GM21390 (cell line): ENCODE measurements at regions not wholly inside any gene's neighbourhood (a gene's known extent, or its start where the extent isn't known, plus 50 kb on each side); places are given as distances from the start of the nearest gene placed in this dataset.

Experiments used
- ATAC-seq: cut with Tn5 transposase; IDR thresholded peaks from one replicate; pipeline ENCODE4 v1.9.1; 2021; ENCODE audit not compliant: unreplicated experiment

DNA sequence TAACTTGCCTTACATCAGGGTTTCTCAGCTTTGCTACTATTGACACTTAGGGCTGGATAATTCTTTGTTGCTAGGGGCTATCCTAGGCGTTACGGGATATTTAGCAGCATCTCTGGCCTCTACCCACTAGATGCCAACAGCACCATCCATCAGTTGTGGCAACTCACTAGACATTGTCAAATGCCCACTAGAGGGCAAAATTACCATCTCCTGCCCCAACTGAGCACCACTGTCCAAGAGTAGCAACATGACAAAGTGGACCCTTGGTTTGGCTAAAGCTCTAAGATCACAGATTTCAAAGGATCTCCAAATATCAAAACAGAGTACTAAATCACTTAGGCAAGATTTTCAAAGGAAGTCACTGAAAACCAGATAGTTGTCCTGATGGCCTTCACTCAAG is 251.7 kb upstream of the TBX3 start:
- no peak for ATAC-seq

DNA sequence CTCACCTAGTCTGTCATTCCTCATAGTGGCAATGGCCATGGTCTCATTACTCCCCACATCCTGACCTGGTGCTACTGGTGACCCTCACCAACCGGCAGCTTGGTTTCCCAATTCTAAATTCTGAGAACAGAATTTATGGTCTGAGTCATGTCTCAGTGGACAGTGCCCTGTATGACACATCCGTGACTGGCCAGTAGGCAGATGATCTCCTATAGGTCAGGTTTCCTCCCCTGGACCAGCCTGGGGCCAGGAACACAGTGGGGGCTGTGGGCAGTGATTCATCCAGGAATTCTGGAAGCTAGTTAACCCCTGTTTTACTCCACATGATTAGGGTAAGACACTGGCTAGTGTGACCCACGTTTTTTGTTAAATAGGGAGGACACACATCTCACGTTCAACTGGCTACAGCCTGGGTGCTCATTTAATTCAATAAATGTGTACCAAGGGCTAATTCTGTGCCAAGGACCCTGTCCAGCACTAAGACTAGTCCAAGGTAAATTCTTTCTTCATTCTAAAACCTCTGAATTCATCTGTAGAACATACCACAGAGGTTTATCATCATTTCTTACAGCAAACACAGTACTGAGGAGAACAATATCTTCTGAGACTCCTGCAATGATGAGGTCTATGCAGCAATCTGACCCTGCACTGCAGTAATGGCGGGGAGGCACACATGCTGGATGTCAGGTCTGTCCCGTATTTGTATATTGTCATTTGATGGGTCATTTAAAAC is 249.6 kb upstream of the TBX3 start:
- no peak for ATAC-seq

DNA sequence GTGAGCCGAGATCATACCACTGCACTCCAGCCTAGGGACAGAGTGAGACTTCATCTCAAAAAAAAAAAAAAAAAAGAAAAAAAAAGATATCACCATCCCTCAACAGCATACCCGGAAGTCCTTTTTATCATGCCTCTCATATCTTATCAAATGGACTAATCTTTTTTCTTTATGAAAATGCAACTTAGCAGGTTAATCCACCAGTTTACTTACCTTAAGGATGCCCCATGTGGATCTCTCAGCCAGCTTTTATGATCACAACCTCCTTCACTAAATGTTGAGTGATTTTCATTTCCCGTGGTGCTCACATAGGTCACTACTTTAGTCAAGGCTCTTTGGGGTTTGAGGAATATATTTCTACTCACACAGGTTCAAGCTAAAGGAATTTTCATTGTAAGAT is 248.8 kb upstream of the TBX3 start:
- no peak for ATAC-seq

DNA sequence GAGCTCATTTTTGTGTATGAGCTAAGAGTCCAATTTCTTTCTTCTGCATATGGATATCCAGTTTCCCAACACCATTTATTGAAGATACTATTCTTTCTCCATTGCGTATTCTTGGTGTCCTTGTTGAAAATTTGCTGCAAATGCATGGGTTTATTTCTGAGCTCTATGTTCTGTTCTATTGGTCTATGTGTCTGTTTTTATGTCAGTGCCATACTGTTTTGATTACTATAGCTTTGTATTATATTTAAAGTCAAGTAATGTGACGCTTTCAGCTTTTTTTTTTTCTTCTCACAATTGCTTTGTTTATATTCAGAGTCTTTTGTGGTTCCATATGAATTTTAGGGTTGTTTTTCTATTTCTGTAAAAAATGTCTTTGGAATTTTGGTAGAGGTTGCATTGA is 247.1 kb upstream of the TBX3 start:
- ATAC-seq, result no peak

DNA sequence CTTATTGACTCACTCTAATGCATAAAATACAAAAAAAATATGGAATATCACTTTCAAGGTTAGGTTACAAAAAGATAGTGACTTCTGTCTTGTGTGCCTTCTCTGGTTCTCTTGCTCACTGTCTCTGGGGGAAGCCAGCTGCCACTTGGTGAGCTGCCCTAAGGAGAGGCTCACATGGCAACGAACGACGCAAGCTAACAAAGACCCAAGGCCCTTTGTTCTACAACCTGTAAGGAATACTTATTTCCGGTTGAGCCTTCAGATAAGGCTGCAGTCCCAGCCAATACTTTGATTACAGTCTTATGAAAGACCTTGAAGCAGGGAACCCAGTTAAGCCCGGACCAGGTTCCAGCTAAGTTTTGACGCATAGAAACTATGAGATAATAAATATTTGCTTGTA is 242.4 kb upstream of the TBX3 start:
- ATAC-seq, result no peak

DNA sequence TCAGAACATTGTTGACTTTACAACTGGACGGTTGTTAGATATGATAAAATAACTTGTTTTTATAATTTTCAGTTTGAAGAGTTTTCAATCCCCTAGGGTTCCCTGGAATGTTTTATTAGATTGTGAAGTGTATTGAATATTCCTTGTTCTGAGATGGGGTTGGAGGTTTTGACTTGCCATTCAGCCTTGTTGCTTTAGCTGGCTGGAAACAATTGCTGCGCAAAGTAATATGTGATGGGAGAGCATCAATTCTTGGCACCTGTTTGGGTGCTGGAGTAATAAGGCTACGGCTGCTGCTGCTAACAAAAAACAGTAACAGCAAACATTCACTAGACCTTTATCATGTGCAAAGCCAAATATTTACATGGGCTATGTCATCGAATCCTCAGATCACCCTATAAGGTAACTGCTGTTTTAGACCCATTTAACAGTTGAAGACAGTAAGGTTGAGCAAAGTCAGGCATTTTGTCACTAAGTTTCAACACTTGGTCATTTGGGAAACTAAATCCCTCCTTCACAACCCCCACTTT is 241.0 kb upstream of the TBX3 start:
- no peak for ATAC-seq

DNA sequence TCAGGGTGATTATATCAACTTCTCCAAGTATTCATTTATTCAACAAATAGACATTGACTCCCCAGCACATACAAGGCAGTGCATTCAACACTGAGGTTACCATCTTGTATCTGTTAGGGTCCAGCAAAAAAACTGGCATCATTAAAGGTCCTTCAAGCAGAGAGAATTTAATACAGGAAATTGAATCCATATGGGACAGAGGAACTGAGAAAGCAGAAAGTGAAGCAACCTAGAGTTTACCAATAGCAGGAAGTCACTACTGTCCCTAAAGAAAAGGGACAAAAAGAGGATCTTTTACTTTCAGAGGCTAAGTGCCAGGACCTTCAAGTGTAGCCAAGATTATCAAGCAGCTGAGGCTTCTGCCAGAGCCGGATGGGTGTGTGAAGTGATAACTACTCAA is 237.8 kb upstream of the TBX3 start:
- ATAC-seq, result no peak

DNA sequence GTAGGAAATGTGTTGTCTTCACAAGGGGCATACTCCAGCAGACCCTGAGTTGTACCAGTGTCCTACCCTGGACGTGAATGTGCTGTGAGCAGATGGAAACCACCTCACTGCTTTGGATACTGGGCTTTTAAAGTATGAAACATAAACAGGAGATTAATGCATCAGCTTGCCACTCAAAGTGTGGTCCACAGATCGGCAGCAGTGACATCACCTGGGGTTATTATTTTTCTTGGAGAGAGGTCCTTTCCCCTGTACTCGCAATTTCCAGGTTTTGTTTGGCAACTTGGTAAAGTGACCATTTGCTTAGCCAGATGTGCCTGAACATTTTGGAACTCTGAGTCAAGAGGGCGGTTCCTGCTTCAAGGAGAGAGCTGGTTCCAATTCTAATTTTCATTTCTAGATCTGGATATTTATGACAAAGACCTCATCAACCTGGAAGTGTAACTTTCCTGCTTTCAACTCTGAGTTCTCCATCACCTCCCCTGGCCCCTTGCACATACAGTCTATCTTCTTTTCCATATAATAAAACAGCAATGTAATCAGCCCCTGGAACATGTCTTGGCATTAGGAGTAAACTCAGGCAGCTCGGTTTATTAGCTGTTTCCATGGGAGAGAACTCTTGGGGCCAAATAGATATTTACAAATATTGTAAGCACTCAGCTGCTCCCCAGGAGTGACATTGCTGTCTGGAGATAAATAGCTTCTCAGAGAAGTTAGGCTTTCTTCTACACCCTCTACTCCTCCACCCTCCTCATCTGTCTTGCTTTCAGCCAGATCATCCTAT is 237.0 kb upstream of the TBX3 start:
- ATAC-seq, result no peak

DNA sequence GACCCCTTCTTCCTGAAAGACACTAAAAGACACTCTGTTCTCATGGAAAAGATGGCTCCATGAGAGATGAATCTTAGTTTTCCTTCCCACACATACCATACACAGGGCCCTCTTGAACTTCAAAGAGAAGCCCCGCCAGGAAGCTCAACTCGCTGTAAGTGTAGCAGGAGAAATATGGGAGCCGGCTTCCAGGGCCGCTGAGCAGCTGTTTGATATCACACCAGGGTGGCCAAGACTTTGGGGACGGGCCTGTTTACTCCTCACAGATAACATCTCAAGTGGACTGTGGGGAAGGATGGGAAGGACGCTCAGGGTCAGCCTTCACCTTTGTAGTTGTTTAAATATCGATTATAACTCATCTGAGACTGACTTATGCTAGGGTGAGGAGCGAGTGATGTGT is 235.5 kb upstream of the TBX3 start:
- no peak for ATAC-seq

DNA sequence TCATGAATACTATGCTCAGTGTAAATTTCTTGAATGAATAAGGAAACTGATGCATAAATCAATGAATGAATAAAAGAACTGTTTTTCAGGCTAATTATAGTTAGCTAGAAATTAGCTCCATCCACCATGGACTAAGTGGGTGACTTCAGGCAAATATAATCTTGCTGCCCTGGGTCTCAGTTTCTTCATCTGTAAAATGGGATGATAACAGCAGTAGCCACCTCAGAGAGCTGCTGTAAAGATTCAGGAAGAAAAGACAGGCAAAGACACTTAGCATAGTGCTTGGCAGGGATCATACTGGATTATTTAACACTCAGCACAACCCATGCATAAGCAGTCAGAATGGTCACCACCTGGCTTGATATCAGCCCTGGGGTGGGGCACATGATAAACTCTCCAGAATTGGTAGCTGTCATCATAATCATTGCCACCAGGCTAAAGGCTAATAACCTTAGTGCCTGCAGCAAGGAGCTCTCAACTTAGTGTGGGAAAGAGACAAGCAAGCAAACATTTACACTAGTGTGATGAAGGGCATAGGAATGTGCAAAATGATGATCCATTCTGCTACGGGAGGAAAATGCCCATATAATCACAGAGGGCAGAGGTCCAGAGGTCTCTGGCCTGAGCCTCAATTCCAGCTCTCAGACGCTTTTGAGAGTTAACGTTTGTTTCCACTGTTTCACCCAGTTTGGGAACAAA is 234.7 kb upstream of the TBX3 start:
- ATAC-seq, result no peak

DNA sequence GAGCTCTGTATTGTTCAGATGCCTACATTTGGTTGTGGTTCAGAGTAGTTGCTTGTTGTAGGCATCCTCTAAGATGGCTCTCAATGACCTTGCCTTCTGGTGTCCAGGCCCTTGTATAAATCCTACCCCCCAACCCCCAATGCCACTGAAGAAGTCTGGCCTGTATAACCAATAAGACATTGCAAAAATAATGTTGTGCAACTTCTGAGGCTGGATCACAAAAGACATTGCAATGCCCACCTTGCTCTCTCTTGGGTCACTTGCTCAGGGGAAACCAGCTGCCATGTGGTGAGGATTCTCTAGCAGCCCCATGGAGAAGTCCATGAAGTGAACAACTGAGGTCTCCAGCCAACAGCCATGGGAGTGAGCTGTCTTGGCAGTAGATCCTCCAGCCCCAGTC is 234.0 kb upstream of the TBX3 start:
- no peak for ATAC-seq

DNA sequence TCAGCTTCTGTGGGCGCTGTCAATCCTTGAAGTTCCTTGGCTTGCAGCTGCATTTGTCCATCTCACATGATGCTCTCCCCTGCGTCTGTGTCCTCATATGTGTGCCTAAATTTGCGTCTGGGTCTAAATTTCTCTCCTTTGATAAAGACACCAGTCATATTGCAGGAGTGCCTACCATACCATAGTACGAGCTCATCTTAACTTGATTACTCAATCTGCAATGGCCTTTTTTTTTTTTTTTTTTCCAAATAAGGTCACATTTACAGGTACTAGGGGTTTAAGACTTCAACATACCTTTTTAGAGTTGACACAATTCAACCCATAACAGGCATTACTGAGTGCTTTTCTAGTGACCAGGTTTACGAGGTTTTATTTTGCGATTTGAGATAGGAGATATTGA is 233.3 kb upstream of the TBX3 start:
- no peak for ATAC-seq

DNA sequence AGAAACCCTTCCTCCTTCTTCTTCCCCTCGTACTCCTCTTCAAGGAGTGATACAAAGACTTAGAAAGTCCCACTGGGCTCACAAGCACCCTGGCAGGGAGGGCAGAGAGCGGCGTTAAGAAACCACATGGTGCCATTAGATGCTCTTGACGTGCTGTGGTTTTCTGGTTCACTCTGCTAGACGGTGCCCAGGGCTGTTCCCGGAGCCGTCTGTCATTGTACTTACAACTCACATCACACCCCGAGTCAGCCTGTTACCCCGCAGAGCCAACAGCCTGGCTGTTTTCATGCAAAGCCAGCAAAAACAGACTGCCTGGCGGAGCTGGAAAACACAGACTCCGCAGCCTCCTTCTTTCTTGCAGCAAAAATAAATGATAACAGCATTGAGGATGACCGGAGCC is 232.6 kb upstream of the TBX3 start:
- no peak for ATAC-seq

DNA sequence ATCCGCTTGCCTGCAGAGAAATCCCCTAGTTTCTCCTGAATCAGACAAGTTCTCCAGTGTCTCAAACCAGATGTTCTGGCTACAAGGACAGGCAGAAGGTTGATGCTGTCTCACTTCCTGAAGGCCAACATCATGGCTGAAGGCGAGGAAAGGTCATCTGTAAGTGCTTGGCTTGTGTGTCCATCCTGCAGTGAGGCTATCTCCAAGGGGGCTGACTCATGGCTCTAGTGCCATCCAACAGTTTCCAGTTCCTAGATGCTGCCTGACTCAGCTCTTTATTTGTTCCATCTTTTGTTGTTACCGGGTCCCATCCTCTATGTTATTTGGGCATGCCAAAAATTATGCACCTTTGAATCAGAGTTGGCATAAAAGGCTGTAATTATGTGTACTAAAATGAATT is 232.1 kb upstream of the TBX3 start:
- no peak for ATAC-seq

DNA sequence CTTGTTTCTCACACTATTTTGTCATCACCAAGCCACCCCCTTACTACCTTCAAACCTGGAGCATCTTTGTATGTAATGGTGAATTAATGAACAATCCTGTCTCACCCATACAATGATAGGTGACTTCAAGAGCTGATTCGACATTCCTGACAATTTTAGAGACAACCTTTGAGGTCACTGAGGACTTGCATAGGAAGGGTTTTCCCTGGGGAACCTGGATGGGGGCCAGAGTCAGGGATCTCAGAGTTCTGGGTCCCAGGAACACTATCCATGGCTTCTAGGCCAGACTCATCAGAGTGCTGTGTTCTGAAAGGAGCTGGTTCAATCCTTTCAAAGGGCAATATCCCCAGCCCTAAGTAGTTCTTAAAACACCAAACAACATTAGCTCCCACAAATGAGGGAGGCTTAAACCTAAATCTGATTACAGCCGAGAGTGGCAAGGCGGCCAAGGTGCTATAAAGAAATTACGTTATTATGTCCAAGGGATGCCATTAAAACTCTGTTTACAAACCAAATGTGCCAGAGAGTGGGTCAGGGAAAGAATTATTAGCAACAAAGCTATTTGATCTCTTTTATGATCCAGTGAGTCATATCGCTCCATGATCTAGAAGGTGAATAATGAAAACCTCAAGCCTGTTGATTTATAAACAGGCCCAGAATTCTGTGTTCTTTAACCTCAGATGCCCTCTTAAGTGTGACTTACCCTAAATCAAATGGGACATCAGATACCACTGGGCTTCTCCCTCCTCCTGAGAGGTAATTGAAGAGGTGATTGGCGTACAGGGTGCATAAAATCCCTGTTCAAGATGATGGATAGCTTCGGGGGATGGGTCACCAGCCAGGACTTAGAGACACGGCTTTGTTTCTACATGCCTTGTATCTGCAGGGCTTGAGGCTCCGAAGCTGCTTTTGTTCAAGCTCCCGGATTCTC is 230.2 kb upstream of the TBX3 start:
- ATAC-seq, result no peak

DNA sequence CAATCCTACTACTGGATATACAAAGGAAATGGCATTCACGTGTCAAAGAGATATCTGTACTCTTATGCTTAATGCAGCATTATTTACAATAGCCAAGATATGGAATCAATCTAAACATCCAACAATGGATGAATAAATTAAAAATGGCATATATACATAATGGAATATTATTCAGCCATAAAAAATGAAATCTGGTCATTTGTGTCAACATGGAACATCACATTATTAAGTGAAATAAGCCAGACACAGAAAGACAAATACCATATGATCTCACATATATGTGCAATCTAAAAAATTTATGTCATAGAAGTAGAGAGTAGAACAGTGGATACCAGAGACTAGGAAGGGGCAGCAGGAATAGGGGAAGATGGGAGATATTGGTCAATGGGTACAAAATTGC is 228.8 kb upstream of the TBX3 start:
- ATAC-seq, result no peak

DNA sequence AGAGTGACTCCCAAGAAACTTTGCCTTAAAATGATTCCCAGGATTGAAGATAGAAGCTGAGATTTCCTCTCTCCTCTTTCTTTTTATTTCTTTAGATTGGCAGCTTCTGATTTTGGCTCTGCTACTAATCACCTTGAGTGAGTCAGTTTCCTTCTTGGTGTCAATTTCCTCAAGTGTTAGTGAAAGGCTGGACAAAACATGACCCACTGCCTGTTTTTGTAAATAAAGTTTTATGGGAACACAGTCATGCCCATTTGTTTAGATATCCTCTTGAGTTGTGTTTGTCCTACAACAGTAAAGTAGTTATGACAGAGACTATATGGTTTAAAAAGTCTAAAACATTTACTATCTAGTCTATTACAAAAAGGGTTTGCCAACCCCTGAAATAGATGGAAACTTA is 227.2 kb upstream of the TBX3 start:
- ATAC-seq, result no peak

DNA sequence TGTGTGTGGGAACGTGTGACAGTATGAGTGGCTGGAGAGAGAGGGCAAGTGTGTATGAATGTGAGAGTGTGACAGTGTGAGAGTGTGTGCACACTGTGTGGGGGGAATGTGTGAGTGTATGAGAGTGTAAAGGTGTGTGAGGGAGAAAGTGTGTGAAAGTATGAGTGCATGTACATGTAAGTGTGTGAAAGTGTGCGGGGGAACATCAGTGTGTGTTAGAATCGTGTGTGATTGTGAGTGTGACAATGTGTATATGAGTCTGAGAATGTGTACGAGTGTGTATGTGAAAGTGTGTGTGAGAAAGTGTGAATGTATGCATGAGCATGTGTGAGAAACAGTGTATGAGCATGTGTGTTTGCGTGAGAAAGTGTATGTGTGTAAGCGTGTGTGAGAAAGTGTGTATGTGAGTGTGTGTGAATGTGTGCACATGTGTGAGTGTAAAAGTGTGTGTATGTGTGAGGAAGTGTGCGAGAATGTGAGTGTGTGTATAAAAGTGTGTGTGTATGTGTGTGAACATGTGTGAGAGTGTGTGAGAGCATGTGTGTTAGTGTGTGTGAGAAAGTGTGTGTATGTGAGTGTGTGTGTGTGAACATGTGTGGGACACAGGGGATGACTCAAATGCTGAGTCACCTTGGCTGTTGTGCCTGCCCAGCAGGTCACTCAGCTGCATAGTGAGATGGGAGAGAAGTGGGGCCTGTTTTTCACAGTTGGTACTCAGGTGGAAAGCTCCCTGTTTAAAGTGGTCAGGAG is 220.5 kb upstream of the TBX3 start:
- ATAC-seq, result no peak

DNA sequence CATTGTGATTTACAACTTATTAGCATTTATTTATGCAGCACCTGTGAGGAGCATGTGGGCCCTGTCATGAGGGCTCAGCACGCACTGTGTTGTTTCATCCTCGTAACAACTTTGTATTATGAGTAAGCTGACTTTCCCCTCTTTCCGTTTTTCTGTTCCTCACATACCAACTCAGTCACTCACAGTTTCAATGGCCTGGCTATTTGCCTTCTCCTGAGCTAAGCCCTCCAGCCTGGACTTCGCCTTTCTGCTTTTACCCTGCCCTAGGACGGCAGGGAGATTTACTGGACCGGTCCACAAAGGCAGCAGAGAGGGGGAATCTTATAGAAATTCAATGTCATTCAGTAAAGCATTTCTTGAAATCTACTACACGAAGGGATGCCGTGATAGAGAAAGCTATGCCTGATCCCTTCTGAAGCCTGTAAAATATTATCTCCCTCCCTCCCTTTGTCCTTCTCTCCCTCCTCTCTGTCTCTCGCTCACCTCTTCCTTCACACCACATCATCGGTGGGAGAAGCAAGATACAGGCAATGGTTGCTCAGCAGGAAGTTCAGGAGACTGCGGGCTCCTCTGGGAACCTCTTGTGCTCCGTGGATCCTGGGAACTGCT is 219.2 kb upstream of the TBX3 start:
- no peak for ATAC-seq

DNA sequence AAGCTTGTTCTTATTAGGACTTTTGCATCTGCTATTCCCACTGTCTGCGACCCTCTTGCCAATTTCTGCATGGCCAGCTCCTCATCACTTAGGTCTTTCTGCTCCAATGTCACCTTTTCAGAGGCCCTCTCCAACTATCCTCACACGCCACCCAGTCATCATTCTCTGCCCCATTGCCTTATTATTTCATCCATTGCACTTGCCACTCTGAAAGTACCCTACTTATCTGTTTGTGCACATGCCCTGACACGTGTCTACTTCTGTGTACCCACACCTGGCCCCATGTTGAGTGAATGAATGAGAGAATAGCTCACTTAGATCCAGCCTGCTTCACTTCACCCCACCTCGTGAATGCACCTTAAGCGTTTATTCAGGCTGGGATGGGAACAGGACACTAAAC is 218.7 kb upstream of the TBX3 start:
- ATAC-seq, result no peak
